ACC112 (cell line): ENCODE measurements at regions not wholly inside any gene's neighbourhood (a gene's known extent, or its start where the extent isn't known, plus 50 kb on each side); places are given as distances from the start of the nearest gene placed in this dataset.

Experiments
- H2AFZ ChIP-seq: fragments of 200-600 bp; sonication (generic); one replicate; pipeline ENCODE4 v1.6.0; 2017; ENCODE audit warnings: antibody characterized with exemption, low read length; ENCODE audit not compliant: unreplicated experiment
- H3K27ac ChIP-seq: fragments of 200-600 bp; sonication (generic); 2 replicates; pipeline ENCODE4 v1.5.1; 2014; ENCODE audit warnings: low read depth, mild to moderate bottlenecking, antibody characterized with exemption, low read length, moderate library complexity
- H3K27me3 ChIP-seq: fragments of 200-600 bp; sonication (generic); 2 replicates; pipeline ENCODE4 v1.6.1; 2014; ENCODE audit warnings: mild to moderate bottlenecking, antibody characterized with exemption, low read length, moderate library complexity, mixed read lengths; ENCODE audit not compliant: insufficient read depth
- H3K36me3 ChIP-seq: fragments of 200-600 bp; sonication (generic); 2 replicates; pipeline ENCODE4 v1.6.1; 2016; ENCODE audit warnings: mild to moderate bottlenecking, antibody characterized with exemption, low read length, moderate library complexity, mixed read lengths; ENCODE audit not compliant: insufficient read depth
- H3K4me1 ChIP-seq: fragments of 200-600 bp; sonication (generic); one replicate; pipeline ENCODE4 v1.6.1; 2016; ENCODE audit warnings: low read length, mixed read lengths; ENCODE audit not compliant: insufficient read depth, unreplicated experiment, control insufficient read depth
- H3K4me3 ChIP-seq: fragments of 200-600 bp; sonication (generic); 2 replicates; pipeline ENCODE4 v1.5.1; 2014; ENCODE audit warnings: mild to moderate bottlenecking, low read depth, low read length
- H3K79me2 ChIP-seq: fragments of 200-600 bp; sonication (generic); one replicate; pipeline ENCODE4 v1.6.0; 2016; ENCODE audit warnings: low read length; ENCODE audit not compliant: control insufficient read depth, unreplicated experiment, insufficient read depth

DNA sequence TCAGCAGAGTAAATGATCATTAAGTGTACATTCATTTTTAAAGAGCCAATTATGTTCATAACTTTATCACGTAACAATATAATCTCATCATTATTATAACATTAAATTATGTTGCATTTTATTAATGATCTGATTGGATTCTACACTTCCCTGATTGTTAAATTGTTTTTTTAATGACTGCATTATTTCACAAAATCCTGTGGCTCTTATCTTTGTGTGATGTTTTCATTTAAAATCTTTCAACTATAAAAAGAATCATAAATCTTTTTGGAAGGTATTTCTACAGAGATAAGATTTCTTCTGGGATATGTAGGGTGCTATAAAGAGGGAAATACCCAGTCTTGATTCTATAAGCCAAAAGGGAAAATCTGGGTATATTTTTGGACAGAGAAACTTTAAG, 101.7 kb downstream of the ZIC5 start:
- Histone ChIP-seq H2AFZ (no peak overlapping the region), H3K4me3 (no peak overlapping the region), H3K79me2 (no peaks in the 10 kb centered on the region), H3K27ac (no peak overlapping the region), H3K36me3 (no peaks in the 10 kb centered on the region), H3K27me3 (peaks cover 14% of the 10 kb centered on the region), H3K4me1 (no peaks in the 10 kb centered on the region)

DNA sequence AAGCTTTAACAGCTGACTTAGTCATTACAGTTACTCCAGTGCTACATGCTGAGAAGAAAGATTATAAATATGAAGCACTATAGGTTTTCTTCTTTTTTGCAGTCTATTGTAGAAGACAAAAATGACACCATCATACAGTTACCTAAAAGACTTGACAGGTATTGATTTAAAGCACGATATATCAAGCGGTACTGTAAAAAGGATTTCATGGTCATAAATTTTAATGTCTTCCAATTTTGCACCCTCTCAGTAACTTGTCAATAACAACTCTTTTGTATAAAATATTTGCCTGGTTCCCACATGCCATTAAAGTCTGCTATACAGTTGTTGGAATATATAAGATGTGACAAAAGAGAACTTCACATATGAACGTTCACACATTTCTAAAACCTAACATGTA, 102.8 kb downstream of the ZIC5 start:
- H3K36me3 ChIP-seq, result no peaks in the 10 kb centered on the region
- H3K27me3 ChIP-seq, result peaks cover 8% of the 10 kb centered on the region; the same call in 1 of the 2 replicates
- no peak overlapping the region for H3K27ac ChIP-seq
- no peak overlapping the region for H3K4me3 ChIP-seq
- H3K79me2 ChIP-seq, result no peaks in the 10 kb centered on the region
- no peak overlapping the region for H2AFZ ChIP-seq
- H3K4me1 ChIP-seq, result no peaks in the 10 kb centered on the region

DNA sequence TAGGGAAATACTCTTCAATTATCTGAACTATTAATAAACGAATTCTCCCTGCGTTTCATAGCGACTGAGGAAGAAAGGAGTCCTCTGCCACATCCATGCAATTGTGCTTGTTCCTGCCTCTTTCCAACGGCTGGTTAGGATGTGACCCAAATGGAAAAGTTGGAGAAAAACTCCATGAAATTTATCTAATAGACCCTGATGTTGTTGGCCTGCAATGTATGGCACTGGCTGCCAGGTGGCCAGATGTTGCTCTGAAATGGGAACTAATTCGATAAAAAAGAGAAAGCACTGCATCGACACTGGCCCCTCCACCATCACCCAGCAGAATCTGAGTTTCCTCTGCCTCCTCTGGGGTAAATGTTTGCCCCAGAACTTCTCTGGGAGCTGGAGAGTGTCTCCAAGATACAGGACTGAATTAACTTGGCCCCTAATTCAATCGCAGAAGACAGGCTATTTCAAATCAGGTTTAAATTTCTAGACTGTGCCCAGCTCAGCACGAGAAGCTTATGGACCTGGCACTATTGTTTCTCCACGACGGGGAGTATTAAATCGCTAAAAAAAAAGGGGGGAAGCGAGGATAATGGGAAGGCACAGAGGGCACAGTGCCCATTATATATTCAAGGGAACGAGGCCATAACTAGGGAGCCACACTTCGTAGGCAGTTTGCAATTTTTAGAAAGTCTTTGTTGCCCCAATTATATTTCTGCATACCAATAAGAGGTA, 103.9 kb downstream of the ZIC5 start:
- Histone ChIP-seq H3K79me2 (no peaks in the 10 kb centered on the region), H3K4me1 (no peaks in the 10 kb centered on the region), H2AFZ (no peak overlapping the region), H3K36me3 (no peaks in the 10 kb centered on the region), H3K27ac (no peak overlapping the region), H3K27me3 (peaks cover 5% of the 10 kb centered on the region; the same call in 1 of the 2 replicates), H3K4me3 (no peak overlapping the region)

DNA sequence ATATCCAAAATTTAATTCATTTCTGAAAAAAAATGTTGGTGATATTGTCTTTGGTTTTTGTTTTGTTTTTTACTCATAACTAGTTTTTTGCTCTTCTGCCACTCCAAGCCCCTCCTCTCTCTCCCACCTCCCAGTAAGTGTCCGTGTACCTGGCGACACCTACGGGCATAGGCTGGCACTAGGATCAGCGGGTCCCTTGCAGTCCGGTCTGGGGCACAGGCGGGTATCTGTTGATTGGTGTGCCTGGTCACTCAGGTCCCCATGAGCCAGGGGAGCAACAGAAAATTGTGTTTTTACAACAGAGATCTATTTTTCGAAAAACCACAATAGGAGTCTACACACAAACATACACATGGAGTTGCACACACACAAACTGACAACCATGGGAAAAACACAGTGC, 104.8 kb downstream of the ZIC5 start:
- no peaks in the 10 kb centered on the region for H3K79me2 ChIP-seq
- H3K27me3 ChIP-seq, result no peaks in the 10 kb centered on the region
- H3K4me3 ChIP-seq, result no peak overlapping the region
- no peaks in the 10 kb centered on the region for H3K36me3 ChIP-seq
- no peaks in the 10 kb centered on the region for H3K4me1 ChIP-seq
- H2AFZ ChIP-seq, result no peak overlapping the region
- no peak overlapping the region for H3K27ac ChIP-seq

DNA sequence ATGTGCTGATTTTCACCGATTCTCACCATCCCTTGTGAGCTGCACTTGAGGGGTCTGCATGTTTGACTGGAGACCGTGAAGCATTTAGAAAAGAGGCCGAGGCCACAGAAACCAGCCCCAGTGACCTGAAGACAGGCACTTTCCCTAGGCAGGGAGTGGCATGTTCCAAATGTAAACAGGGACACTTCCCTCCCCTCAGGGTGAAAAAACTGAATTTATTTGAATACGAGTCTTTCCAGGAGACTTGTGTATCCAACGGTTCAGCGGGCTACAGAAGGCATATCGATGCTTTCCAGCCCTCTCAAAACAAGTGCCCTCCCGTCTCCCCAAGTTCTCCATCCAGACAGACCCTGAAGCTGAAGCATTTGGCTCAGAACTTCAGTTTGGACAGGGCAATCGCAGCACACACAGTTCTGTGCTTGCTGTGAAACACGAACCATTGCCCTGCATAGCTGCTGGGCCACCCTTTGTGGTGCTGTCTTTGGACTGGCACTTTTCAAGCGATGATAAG, 106.1 kb downstream of the ZIC5 start:
- no peak overlapping the region for H3K27ac ChIP-seq
- H2AFZ ChIP-seq, result no peak overlapping the region
- H3K27me3 ChIP-seq, result no peaks in the 10 kb centered on the region
- no peaks in the 10 kb centered on the region for H3K79me2 ChIP-seq
- H3K4me1 ChIP-seq, result no peaks in the 10 kb centered on the region
- H3K36me3 ChIP-seq, result no peaks in the 10 kb centered on the region
- no peak overlapping the region for H3K4me3 ChIP-seq

DNA sequence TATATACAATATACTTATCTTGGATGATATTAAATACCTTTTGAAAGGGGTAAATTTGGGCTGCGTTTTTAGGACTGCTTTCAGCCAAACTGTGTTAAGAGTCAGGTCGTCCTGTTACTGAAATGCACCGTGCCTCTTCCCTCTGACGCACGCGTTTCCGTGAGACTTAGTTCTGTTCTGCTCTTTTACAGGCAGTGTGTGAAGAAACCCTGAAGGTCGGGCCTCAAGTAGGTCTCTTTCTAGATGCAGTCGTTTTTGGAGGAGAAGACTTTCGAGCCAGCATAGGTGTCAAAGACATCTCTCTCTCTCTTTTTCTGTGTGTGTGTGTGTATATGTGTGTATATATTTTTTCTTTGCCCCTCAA, 107.0 kb downstream of the ZIC5 start:
- no peaks in the 10 kb centered on the region for H3K4me1 ChIP-seq
- no peak overlapping the region for H3K27ac ChIP-seq
- H3K36me3 ChIP-seq, result no peaks in the 10 kb centered on the region
- no peaks in the 10 kb centered on the region for H3K27me3 ChIP-seq
- H2AFZ ChIP-seq, result no peak overlapping the region
- no peaks in the 10 kb centered on the region for H3K79me2 ChIP-seq
- H3K4me3 ChIP-seq, result no peak overlapping the region

DNA sequence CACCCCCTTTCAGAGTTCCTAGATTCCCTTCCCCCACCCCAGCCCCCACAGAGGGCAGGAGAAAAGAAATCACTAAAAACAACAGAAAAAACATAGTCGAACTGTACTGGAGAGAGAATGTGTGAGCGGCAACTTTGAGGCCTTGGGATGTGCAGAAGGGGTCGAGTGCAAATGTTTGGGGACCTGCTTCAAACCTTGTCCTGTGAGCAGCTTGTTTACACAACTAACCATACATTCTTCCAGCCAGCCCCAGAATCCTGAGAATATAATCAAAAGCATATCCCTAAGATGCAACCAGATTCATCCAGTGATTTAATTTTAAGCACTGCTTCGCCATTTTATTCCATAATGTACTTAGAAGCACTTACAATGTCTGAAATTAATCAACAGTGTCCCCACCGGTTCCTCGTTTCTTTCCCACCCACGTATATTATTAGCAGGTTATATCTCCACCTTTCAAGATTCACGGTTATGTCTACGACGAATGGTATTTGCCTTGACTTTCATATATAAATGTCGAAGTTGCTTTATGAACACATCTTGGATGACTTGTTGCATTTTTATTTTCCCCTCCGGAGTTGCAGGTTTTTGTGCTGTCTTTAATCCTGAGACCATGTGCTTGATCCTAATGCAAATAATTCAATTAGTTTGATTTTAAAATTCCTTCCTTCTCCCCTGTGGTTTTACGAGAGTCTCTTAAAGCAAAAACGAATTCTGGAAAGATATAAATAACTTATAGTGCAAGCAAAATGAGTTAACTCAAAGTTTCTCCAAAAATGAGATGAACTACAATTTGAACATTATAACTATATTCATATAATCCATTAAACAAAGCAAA, 107.6 kb downstream of the ZIC5 start:
- no peak overlapping the region for H3K4me3 ChIP-seq
- H2AFZ ChIP-seq, result no peak overlapping the region
- H3K36me3 ChIP-seq, result no peaks in the 10 kb centered on the region
- H3K27ac ChIP-seq, result no peak overlapping the region
- H3K79me2 ChIP-seq, result no peaks in the 10 kb centered on the region
- no peaks in the 10 kb centered on the region for H3K27me3 ChIP-seq
- no peaks in the 10 kb centered on the region for H3K4me1 ChIP-seq

DNA sequence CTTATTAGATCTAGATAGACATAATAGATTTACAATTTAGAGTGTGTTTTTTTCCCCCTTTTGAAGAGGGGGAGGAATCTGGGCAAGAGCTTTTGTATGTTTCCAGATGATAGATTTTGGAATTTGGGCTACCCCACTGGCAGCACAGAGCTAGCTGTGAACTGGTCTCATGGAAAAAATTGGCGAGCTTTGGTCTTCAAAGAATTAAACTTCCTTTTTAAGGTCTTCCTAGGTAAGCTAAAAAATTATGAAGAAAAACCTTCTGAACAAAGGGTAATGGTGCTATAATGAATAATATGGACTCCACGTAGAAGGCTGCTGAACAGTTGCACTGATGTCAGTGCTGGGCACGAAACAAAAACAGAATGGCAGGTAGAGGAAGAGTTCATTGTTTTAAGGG, 109.3 kb downstream of the ZIC5 start:
- Histone ChIP-seq H2AFZ (no peak overlapping the region), H3K4me1 (no peaks in the 10 kb centered on the region)

DNA sequence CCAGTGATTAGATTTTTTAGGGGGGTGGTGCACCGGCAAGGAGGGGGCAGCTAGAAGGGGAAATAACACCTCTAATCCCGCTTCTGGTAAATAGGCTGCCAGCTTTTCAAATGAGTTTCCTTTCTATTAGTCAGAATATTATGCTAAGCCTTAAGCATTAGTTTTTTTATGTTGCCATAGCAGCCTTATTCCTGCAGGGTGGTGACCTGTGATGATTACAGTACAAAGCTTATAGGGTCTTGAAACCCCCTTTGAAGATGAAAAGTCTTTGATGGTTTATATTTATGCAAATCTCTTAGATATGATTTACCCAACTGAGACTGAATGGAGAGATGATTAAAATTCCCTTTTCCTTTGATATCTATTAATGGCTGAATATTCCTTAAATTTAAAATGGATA, 109.8 kb downstream of the ZIC5 start:
- no peaks in the 10 kb centered on the region for H3K4me1 ChIP-seq

More for the DNA sequence above, 109.3 kb downstream of the ZIC5 start:
- H3K4me3 ChIP-seq, result no peak overlapping the region
- H3K27ac ChIP-seq, result no peak overlapping the region
- H3K27me3 ChIP-seq, result peaks cover 11% of the 10 kb centered on the region; the same call in 1 of the 2 replicates
- no peaks in the 10 kb centered on the region for H3K79me2 ChIP-seq
- no peaks in the 10 kb centered on the region for H3K36me3 ChIP-seq

DNA sequence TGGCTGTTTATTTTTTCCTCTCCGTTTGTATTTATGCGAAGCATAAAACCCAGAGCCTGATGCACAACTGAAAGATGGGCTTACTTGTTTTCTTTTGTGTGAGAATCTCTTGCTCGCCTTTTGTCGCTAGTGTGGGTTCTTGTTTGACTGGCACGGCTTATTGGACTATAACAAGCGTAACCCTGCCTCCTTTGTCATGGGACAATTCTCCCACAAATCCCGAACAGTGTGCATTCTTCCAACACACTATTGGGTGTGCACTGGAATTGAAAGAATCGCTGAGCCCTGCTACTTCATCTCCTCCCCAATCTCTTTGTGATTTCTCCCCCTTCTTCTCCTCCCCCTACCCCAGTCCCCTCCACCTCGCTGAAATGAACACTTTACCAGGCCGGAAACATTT, 110.8 kb downstream of the ZIC5 start:
- no peaks in the 10 kb centered on the region for H3K4me1 ChIP-seq
- no peaks in the 10 kb centered on the region for H3K36me3 ChIP-seq
- no peak overlapping the region for H2AFZ ChIP-seq
- peaks cover 22% of the 10 kb centered on the region; the same call in 1 of the 2 replicates for H3K27me3 ChIP-seq
- no peaks in the 10 kb centered on the region for H3K79me2 ChIP-seq
- H3K27ac ChIP-seq, result no peak overlapping the region
- no peak overlapping the region for H3K4me3 ChIP-seq

More for the DNA sequence above, 109.8 kb downstream of the ZIC5 start:
- Histone ChIP-seq H2AFZ (no peak overlapping the region), H3K27me3 (peaks cover 13% of the 10 kb centered on the region; the same call in 1 of the 2 replicates), H3K4me3 (no peak overlapping the region), H3K27ac (no peak overlapping the region), H3K79me2 (no peaks in the 10 kb centered on the region), H3K36me3 (no peaks in the 10 kb centered on the region)
